H1 (cell line): ENCODE measurements at regions not wholly inside any gene's neighbourhood (a gene's known extent, or its start where the extent isn't known, plus 50 kb on each side); places are given as distances from the start of the nearest gene placed in this dataset.

Experiments used
- BCL11A ChIP-seq, 2 experiments: IDR thresholded peaks; one replicate each; pipeline ENCODE4 v1.6.1; 2011; ENCODE audit warnings: low read depth in 2 of 2, low read length in 2 of 2, mild to moderate bottlenecking in 2 of 2
- BRCA1 ChIP-seq: IDR thresholded peaks from 2 replicates; pipeline ENCODE4 v1.6.1; 2012; ENCODE audit warnings: low read depth, low read length, improper control_type of control experiment
- CBX5 ChIP-seq: fragments of 300-800, 300-1000 bp; sonication (generic); IDR thresholded peaks from 2 replicates; pipeline ENCODE4 v1.7.1; 2016; ENCODE audit warnings: antibody characterized with exemption, low read length, low read depth
- CHD7 ChIP-seq: fragments of 300-600 bp; sonication (generic); IDR thresholded peaks from 2 replicates; pipeline ENCODE4 v1.7.1; 2012; ENCODE audit warnings: low read length, moderate library complexity, mild to moderate bottlenecking, inconsistent platforms; ENCODE audit not compliant: insufficient replicate concordance
- CREB1 ChIP-seq: IDR thresholded peaks from 2 replicates; pipeline ENCODE4 v1.6.1; 2012; ENCODE audit warnings: inconsistent platforms
- GABPA ChIP-seq: IDR thresholded peaks from 2 replicates; pipeline ENCODE4 v1.6.1; 2011; ENCODE audit warnings: mild to moderate bottlenecking, low read length, moderate library complexity, borderline replicate concordance; ENCODE audit not compliant: insufficient read depth
- KDM1A ChIP-seq: fragments of 200-600, 300-600 bp; sonication (generic); IDR thresholded peaks from 2 replicates; pipeline ENCODE4 v1.7.1; 2016; ENCODE audit warnings: mild to moderate bottlenecking, low read length, borderline replicate concordance
- NANOG ChIP-seq: IDR thresholded peaks from 2 replicates; pipeline ENCODE4 v1.6.1; 2011; ENCODE audit warnings: low read length, low read depth, mild to moderate bottlenecking, inconsistent platforms; ENCODE audit not compliant: insufficient read depth, poor library complexity, severe bottlenecking
- PHF8 ChIP-seq: fragments of 200-600 bp; sonication (generic); conservative IDR thresholded peaks from 2 replicates; pipeline ENCODE4 v1.7.1; 2012; ENCODE audit warnings: low read depth, mild to moderate bottlenecking, inconsistent platforms, low read length, moderate library complexity
- POU5F1 ChIP-seq: IDR thresholded peaks from 2 replicates; pipeline ENCODE4 v1.6.1; 2011; ENCODE audit warnings: low read depth, mild to moderate bottlenecking, low read length, moderate library complexity
- TBP ChIP-seq: IDR thresholded peaks from 2 replicates; pipeline ENCODE4 v1.6.1; 2011; ENCODE audit warnings: low read depth, low read length, improper control_type of control experiment
- USF2 ChIP-seq: IDR thresholded peaks from 2 replicates; pipeline ENCODE4 v1.6.1; 2011; ENCODE audit warnings: low read length, improper control_type of control experiment

GRCh38 chr11:8801121-8801520 lies 109.9 kb upstream of the AKIP1 start (continued):
- TF ChIP-seq CHD7, result no peak
- TF ChIP-seq CREB1, result no peak
- no peak for TF ChIP-seq USF2
- TF ChIP-seq PHF8, result no peak
- TF ChIP-seq BRCA1, result no peak
- no peak for TF ChIP-seq CBX5
- TF ChIP-seq TBP, result no peak
- no peak for TF ChIP-seq NANOG
- TF ChIP-seq POU5F1, result no peak
- no peak for TF ChIP-seq KDM1A
- TF ChIP-seq BCL11A (IDR thresholded peaks at IDR 0.05; ENCODE audit: low read depth in 2 of 2, low read length in 2 of 2), result no peak
- no peak for TF ChIP-seq GABPA
